Caco-2 (cell line): ENCODE measurements at regions not wholly inside any gene's neighbourhood (a gene's known extent, or its start where the extent isn't known, plus 50 kb on each side); places are given as distances from the start of the nearest gene placed in this dataset.

Experiments used
- BruUV-seq: library from RNA; stranded (reverse); fragments of 400-500 nt; replicated peaks from 2 replicates; lab custom pipeline; 2021; lab: Mats Ljungman, UMichigan
- CTCF ChIA-PET: fragments of 300-600 bp; sonication (Branson Sonifier 250); formaldehyde crosslinking; loops from one replicate; lab custom pipeline; 2022; ENCODE audit warnings: antibody characterized with exemption; lab: Charles Lee
- POLR2A ChIA-PET: fragments of 300-600 bp; sonication (Branson Sonifier 250); formaldehyde crosslinking; loops from one replicate; lab custom pipeline; 2022; ENCODE audit warnings: antibody characterized with exemption; lab: Charles Lee
- DNase-seq, 2 experiments: peaks; one replicate each; pipeline versions ENCODE4 v3.0.0 to v3.0.0-alpha.2; 2020 to 2022
- H3K27me3 ChIP-seq: replicated peaks from 2 replicates; pipeline ENCODE4 v1.6.0; 2011; ENCODE audit warnings: low read length; ENCODE audit not compliant: control insufficient read depth, insufficient read depth
- H3K36me3 ChIP-seq: 2 replicates; pipeline ENCODE4 v1.5.1; 2011; ENCODE audit warnings: low read length; ENCODE audit not compliant: control insufficient read depth, insufficient read depth
- H3K4me1 ChIP-seq: fragments of 250-450 bp; sonication (Bioruptor Pico); 2 replicates; pipeline ENCODE4 v1.5.1; 2020; ENCODE audit warnings: mild to moderate bottlenecking
- H3K4me3 ChIP-seq: 2 replicates; pipeline ENCODE4 v1.5.1; 2011; ENCODE audit warnings: low read depth, mild to moderate bottlenecking, control low read depth, low read length
- H3K9me3 ChIP-seq: fragments of 250-450 bp; sonication (Bioruptor Pico); 2 replicates; pipeline ENCODE4 v1.5.1; 2020; ENCODE audit warnings: mild to moderate bottlenecking, moderate library complexity
- H3K27ac Mint-ChIP-seq: one replicate; pipeline ENCODE4 v1.8.0; 2022; ENCODE audit warnings: mixed read lengths; ENCODE audit not compliant: unreplicated experiment
- H3K27me3 Mint-ChIP-seq: one replicate; pipeline ENCODE4 v1.8.0; 2022; ENCODE audit warnings: mixed read lengths; ENCODE audit not compliant: insufficient read depth, unreplicated experiment
- H3K36me3 Mint-ChIP-seq: one replicate; pipeline ENCODE4 v1.8.0; 2022; ENCODE audit warnings: mild to moderate bottlenecking, mixed read lengths; ENCODE audit not compliant: insufficient read depth, unreplicated experiment
- H3K4me1 Mint-ChIP-seq: one replicate; pipeline ENCODE4 v1.8.0; 2022; ENCODE audit warnings: low read depth, mixed read lengths; ENCODE audit not compliant: unreplicated experiment
- H3K4me3 Mint-ChIP-seq: one replicate; pipeline ENCODE4 v1.8.0; 2022; ENCODE audit warnings: mild to moderate bottlenecking, moderate library complexity, mixed read lengths; ENCODE audit not compliant: unreplicated experiment
- H3K9me3 Mint-ChIP-seq: one replicate; pipeline ENCODE4 v1.8.0; 2022; ENCODE audit warnings: mixed read lengths; ENCODE audit not compliant: unreplicated experiment
- CTCF ChIP-seq, 2 experiments: fragments of 200-600 bp in 1 of 2; IDR thresholded peaks; 1 replicate in 1 of 2; 2 replicates in 1 of 2; pipeline versions ENCODE4 v1.5.1 to v1.8.0; 2011 to 2022; ENCODE audit warnings: antibody characterized with exemption in 1 of 2, control low read depth in 1 of 2, inconsistent platforms in 1 of 2, low read depth in 1 of 2, low read length in 1 of 2, mild to moderate bottlenecking in 1 of 2, moderate library complexity in 1 of 2; ENCODE audit not compliant: insufficient read depth in 1 of 2, severe bottlenecking in 1 of 2, unreplicated experiment in 1 of 2
- intact Hi-C: fragments of 100-400 bp; cut with micrococcal nuclease; formaldehyde crosslinking; loops from one replicate; pipeline ENCODE4 v1.10.0; 2022; ENCODE audit not compliant: unreplicated experiment

DNA sequence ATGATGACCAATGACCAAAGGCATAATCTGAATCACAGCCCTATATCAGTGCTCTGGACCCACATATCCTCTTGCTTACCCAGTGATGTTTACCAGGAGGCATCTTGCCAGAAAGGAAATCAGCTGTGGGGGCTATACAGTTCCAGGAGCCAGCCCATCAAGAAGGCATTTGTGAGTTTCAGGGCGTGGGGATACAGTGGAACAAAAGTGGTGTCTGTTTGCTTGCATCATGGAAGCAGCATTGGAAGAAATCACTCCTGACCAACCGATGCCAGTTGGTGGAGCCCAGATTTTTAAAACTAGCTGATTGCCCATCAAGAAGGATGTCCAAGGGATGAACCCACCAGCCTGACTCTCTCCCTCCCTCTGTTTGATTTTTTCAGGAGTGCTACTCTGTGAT, 106.5 kb upstream of the EGFLAM start:
- Histone ChIP-seq H3K36me3 (no peaks in the 10 kb centered on the region), H3K4me1 (no peaks in the 10 kb centered on the region), H3K27me3 (no peaks in the 10 kb centered on the region), H3K4me3 (no peak overlapping the region), H3K9me3 (no peaks in the 10 kb centered on the region)
- Mint-ChIP-seq H3K9me3 (no peaks in the 10 kb centered on the region), H3K27ac (no peak overlapping the region), H3K4me1 (no peaks in the 10 kb centered on the region), H3K27me3 (peaks cover 15% of the 10 kb centered on the region), H3K36me3 (no peaks in the 10 kb centered on the region), H3K4me3 (no peak overlapping the region)
- DNase-seq: no peak
- BruUV-seq: no TSS peak
- intact Hi-C loops: no loop called here
- ChIA-PET POLR2A (no interaction called here), CTCF (no interaction called here)
- no peak for TF ChIP-seq CTCF (IDR thresholded peaks at IDR 0.05; ENCODE audit: insufficient read depth in 1 of 2, low read depth in 1 of 2, low read length in 1 of 2, severe bottlenecking in 1 of 2, unreplicated experiment in 1 of 2)

DNA sequence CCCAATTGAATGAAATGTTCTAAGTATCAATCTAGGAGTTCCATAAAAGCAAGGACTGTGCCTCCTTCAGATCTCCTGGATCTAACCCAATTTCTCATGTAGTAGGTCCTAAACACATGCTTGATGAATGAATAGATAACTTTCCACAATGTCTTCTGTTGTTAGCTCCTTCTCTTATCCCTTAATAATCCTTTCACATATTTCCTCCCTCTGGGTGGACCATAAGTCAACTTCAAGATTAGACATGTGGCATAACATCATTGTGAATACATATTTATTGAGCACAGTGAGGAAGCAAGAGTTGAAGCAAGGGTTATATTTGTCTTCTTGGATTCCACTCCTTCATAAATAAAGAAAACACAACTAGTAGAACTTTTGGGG, 108.6 kb upstream of the EGFLAM start:
- H3K4me3 Mint-ChIP-seq: no peak overlapping the region
- no peaks in the 10 kb centered on the region for H3K9me3 Mint-ChIP-seq
- intact Hi-C loops: no loop called here
- no peaks in the 10 kb centered on the region for H3K36me3 Mint-ChIP-seq
- ChIA-PET CTCF (no interaction called here), POLR2A (no interaction called here)
- TF ChIP-seq CTCF (IDR thresholded peaks at IDR 0.05; ENCODE audit: insufficient read depth in 1 of 2, low read depth in 1 of 2, low read length in 1 of 2, severe bottlenecking in 1 of 2, unreplicated experiment in 1 of 2): no peak
- no TSS peak for BruUV-seq
- H3K9me3 ChIP-seq: no peaks in the 10 kb centered on the region
- no peaks in the 10 kb centered on the region for H3K27me3 ChIP-seq
- H3K4me1 Mint-ChIP-seq: no peaks in the 10 kb centered on the region
- H3K4me1 ChIP-seq: no peaks in the 10 kb centered on the region
- no peak overlapping the region for H3K4me3 ChIP-seq
- no peak for DNase-seq
- H3K36me3 ChIP-seq: no peaks in the 10 kb centered on the region
- H3K27me3 Mint-ChIP-seq: peaks cover 15% of the 10 kb centered on the region
- no peak overlapping the region for H3K27ac Mint-ChIP-seq

- no peak overlapping the region for H3K4me3 ChIP-seq
- no peaks in the 10 kb centered on the region for H3K36me3 Mint-ChIP-seq
- no peaks in the 10 kb centered on the region for H3K4me1 Mint-ChIP-seq
- DNase-seq: no peak
- ChIA-PET CTCF (no interaction called here), POLR2A (no interaction called here)
- H3K4me3 Mint-ChIP-seq: no peak overlapping the region
- peaks cover 12% of the 10 kb centered on the region for H3K27me3 Mint-ChIP-seq
- BruUV-seq: no TSS peak
- TF ChIP-seq CTCF (IDR thresholded peaks at IDR 0.05; ENCODE audit: insufficient read depth in 1 of 2, low read depth in 1 of 2, low read length in 1 of 2, severe bottlenecking in 1 of 2, unreplicated experiment in 1 of 2): no peak
- no peaks in the 10 kb centered on the region for H3K36me3 ChIP-seq
- no peaks in the 10 kb centered on the region for H3K27me3 ChIP-seq
- H3K9me3 ChIP-seq: no peaks in the 10 kb centered on the region
- no peaks in the 10 kb centered on the region for H3K9me3 Mint-ChIP-seq
- intact Hi-C loops: no loop called here
- no peak overlapping the region for H3K27ac Mint-ChIP-seq
- H3K4me1 ChIP-seq: no peaks in the 10 kb centered on the region
These were observed 110.2 kb upstream of the EGFLAM start for GRCh38 chr5:38148021-38148625.
